Activated naive CD4-positive, alpha-beta T cell (primary cell): ENCODE measurements at regions not wholly inside any gene's neighbourhood (a gene's known extent, or its start where the extent isn't known, plus 50 kb on each side); places are given as distances from the start of the nearest gene placed in this dataset.

Experiments
- DNase-seq, 4 experiments: peaks; one replicate each; lab custom pipeline; 2025; lab: John Stamatoyannopoulos, UW

DNA sequence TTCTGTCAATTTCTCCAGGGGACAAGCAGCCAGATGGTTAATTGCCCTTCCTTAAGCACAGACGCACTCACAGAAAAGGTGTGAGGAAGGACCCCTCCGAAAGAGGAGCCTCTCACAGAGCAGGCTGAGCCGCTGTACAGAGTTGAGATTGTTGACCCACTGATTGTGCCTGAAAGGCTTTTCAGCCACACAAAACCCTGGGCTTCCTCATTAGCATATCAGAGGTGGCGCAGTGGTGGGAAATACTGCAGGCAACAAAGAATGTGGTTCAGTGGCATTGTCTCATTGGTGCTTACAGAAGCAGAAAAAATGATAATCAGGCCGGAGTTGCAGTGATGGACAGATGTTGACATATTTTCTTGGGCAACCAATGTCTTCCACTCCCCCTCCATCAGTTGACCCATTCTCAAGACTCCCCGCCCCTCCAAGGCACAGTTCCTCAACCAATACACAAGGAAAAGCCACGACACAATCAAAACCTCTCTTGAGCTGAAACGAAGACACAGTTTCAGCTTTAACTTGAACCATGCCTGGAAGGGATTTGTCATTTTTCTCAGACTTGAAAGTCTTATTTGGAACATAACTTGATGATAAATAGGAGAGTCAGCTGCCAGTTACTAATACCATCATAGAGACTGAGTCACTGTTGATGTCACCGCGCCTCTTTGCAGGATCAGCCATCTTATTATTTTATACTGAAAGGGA, 53.1 kb downstream of the ATXN3L start:
- no peak for DNase-seq

DNA sequence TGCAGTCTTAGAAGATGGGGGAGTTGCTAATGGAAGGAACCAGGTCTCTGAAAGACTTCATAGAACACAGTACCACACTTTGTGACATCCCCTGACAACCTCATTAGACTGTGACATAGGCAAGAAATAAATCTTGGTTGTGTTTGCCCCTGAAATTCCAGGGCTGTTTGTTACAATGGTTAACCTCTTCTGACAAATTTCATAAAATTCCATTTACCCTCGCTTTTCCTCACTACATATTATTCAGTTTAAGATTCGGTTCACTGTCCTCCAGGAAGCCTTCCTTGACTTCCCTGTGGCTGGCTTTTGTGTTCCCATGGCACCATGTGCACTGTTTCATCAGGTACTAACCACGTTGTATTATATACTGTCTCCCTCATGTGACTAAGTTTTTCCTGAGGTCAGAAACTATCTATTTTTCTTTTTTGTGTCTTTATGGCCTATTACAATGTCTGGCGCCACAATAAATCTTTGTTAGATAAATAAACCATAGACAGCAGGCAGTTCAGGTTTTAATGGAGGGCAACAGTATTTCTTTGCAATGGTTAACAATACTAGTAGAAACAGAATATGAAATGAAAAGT, 54.2 kb downstream of the ATXN3L start:
- DNase-seq: no peak

DNA sequence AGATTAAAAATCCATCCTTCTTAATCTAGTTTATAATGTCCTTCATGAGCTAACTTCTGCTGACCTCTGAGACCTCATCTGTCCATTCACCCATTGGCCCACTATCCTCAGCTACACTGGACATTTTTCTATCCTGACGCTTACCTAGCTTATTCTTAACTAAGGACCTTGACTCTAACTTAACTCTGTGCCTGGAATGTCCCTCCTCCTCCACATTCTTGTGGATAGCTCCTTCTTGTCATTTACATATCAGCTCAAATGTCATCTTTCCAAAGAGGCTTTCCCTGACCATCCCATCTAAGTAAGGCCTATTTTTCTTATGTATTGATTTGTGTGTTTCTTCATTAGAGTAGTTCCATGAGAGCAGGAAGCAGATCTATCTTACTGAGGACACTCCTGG, 54.7 kb downstream of the ATXN3L start:
- no peak for DNase-seq

GRCh38 chrX:13263560-13264251, 56.1 kb downstream of the ATXN3L start:
- DNase-seq: no peak

DNA sequence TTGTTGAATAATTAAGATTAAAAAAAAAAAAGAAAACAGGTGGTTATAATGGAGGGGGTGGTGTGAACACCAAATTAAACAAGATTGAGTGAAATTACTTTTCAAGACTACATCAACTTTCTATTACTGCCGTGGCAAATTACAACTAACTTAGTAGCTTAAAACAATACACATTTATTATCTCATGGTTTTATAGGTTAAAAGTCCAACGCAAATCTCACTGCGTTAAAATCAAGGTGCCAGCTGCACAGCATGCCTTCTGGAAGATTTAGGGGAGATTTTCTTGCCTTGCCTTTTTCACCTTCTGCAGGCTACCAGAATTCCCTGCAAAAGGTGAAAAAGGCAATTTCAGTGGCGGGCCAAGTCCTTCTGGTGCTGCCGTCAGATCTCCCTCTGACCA, 58.5 kb downstream of the ATXN3L start:
- DNase-seq: no peak

DNA sequence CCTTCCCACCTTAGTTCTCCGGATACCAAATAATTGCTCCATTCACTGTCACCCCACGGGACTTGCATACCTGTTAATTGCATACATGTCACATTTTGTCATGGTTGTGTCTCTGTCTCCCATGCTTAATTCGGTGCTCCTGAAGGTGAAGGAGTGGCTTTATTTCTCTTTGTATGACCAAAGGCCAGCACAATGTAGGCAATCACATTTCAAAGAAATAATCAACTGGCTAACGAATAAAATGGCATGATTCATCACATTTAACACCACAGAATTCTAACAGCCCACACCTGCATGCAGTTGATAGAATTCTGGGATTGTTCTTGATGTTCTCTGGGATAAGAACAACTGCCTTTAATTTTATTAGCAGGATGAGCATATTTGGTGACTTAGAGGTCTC, 59.3 kb downstream of the ATXN3L start:
- no peak for DNase-seq

DNA sequence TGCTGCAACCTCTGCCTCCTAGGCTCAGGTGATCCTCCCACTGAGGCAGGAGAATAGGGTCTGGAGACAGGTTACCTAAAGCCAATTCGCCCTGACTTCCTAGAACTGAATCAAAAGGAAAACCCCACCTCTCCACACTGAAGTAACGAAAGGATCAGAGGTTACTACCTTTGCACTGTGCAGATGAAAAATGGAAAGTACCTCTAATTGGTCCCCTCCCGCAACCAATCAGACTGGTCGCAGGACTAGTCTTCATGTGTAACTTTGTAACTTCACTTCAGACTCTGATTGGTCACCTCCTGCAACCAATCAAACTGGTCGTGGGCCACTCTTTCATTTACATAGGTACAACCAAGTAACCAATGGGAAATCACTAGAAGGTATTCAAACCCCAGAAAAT, 61.1 kb downstream of the ATXN3L start:
- DNase-seq: no peak

- no peak for DNase-seq
These were observed 61.8 kb downstream of the ATXN3L start for GRCh38 chrX:13258052-13258444.

- DNase-seq: no peak
These were observed 62.4 kb downstream of the ATXN3L start for GRCh38 chrX:13257223-13258051.

DNA sequence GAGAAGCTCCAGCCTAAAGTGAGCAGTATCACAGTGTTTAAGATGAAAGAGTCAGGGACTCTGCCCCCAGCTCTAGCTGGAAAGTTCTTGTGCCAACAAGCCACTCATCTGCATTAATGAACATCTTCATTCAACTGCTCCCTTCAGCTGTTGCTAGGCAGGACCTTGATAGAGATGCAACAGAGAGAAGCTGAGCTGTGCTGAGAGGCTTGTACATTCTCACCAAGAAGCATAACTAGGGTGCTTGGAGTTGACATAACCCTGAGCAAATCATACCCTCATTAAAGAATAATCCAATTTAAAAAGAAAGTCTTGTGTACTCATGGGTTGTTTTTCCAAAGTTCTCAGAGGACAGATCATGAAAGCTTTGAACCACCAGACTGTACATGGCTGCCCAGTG, 63.2 kb downstream of the ATXN3L start:
- no peak for DNase-seq

- no peak for DNase-seq
These were observed 65.0 kb downstream of the ATXN3L start for GRCh38 chrX:13254870-13255269.

GRCh38 chrX:13254076-13254785, 65.6 kb downstream of the ATXN3L start:
- DNase-seq: no peak

DNA sequence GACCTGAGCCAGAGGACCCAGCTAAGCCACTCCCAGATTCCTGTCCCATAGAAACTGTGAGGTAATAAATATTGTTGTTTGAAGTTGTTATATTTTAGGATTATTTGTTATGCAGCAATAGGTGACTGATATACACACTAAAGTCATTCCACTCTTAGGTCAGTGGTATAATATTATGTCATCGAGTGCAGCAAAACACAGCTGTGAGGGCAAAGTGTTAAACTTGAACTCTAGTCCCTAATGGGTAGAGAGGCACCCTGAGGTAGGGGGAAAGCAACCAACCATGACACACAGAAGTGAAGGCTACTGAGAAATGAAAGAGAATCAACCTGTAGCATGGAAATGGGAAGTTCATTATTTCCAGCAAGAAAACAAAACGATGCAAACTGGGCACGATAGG, 66.6 kb downstream of the ATXN3L start:
- no peak for DNase-seq

GRCh38 chrX:13252726-13253125, 67.1 kb downstream of the ATXN3L start:
- no peak for DNase-seq

- no peak for DNase-seq
These were observed 68.8 kb downstream of the ATXN3L start for GRCh38 chrX:13250826-13251580.

DNA sequence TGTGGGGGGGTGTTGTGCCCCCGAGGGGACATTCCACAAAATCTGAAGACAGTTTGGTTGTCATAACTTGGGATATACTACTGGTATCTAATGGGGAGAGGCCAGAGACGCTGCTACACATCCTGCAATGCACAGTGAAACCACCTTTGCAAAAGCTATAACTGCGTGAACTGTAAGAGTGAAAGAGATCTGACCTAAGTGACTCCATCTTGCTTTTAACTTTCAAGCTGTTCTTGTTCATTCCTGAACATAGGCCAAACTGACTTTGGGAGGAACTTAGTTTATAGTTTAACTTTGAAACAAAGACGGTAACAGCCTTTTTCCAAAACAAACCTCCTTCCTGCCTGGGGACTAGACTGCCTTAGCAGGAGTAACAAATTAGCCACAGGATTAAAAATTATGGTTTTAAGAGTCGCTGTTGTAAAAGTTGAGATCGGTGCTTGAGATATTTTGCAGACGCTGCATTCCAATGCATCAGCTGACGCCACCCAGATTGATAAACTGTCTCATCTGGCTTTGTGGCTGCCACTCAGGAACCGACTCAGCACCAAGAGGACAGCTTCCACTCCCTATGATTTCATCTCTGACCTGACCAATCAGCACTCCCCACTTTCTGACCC, 70.9 kb downstream of the ATXN3L start:
- no peak for DNase-seq

GRCh38 chrX:13239272-13239671, 80.6 kb downstream of the ATXN3L start:
- DNase-seq: no peak

DNA sequence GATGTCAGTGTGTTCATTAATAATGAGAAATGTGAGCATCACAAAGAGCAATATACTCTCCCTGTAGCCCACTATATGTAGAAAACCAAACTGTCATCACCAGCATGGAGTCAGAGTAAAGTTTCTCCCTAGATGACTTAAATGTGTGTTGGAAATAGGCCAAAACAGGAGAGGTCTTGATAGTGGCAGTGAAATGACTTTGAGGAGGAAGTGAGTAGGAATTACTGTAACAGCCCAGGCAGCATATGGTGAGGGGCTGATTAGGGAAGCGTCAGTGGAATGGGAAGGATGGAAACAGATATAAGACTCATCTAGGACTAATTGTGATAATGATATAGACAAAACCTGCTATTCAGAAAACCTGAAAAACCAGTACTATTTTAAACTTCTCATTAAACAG, 83.9 kb downstream of the ATXN3L start:
- no peak for DNase-seq

- DNase-seq: no peak
These were observed 87.4 kb downstream of the ATXN3L start for GRCh38 chrX:13232484-13232883.

DNA sequence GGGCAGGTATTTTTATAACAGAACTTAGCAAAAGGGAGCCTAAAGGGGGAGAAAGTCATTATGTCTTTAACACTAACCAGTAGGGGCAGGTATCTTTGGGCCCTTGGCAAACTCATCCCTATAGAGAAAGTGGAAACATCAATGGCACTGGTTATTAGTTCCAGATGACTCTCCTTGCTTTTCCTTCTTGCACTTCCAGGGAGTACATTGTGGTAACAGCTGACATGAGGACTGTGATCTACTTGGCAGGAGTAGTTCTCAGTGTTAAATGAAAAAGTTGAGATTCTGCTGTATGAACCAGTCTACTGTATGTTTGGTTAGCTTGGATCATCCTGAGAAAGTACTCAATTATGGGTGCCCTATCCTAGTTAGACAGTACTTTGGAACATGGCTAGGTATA, 93.6 kb downstream of the ATXN3L start:
- DNase-seq: no peak
